Adrenal gland (tissue), 9 donors: ENCODE measurements at regions not wholly inside any gene's neighbourhood (a gene's known extent, or its start where the extent isn't known, plus 50 kb on each side); places are given as distances from the start of the nearest gene placed in this dataset.

Experiments used
- DNase-seq, 7 donors: peaks; one replicate each; pipeline ENCODE4 v3.0.0-alpha.2; 2019 to 2020
- H3K27ac ChIP-seq, 5 donors: fragments of 200-600 bp; sonication (generic) in 4 of 5; 1 replicate in 3 of 5; 2 replicates in 2 of 5; pipeline versions ENCODE4 v1.5.1 to v1.8.0; 2016 to 2020; ENCODE audit warnings: mild to moderate bottlenecking in 1 of 5
- H3K27me3 ChIP-seq: fragments of 200-600 bp; 2 replicates; pipeline ENCODE4 v1.8.0; 2021
- H3K36me3 ChIP-seq, 2 donors: fragments of 200-600 bp; replicated peaks in 1 of 2; 1 replicate in 1 of 2; 2 replicates in 1 of 2; pipeline versions ENCODE4 v1.5.1 to v1.8.0; 2018 to 2022
- H3K4me1 ChIP-seq, 2 donors: fragments of 200-600 bp; replicated peaks in 1 of 2; 1 replicate in 1 of 2; 2 replicates in 1 of 2; pipeline versions ENCODE4 v1.5.1 to v1.8.0; 2018 to 2021
- H3K4me3 ChIP-seq, 4 donors: fragments of 200-600 bp; sonication (generic) in 3 of 4; one replicate each; pipeline ENCODE4 v1.5.1; 2016 to 2018
- H3K9me3 ChIP-seq, 3 donors: fragments of 200-600 bp; sonication (generic) in 1 of 3; replicated peaks in 1 of 3; 1 replicate in 2 of 3; 2 replicates in 1 of 3; pipeline versions ENCODE4 v1.5.1 to v1.8.0; 2016 to 2021
- CTCF ChIP-seq, 6 experiments: fragments of 450-650 bp in 4 of 6; fragments of 200-600 bp in 2 of 6; sonication (generic) in 1 of 6; IDR thresholded peaks; 1 replicate in 5 of 6; 2 replicates in 1 of 6; pipeline versions ENCODE4 v1.5.1 to v1.8.0; 2016 to 2021; ENCODE audit warnings: antibody characterized with exemption in 6 of 6, mild to moderate bottlenecking in 2 of 6, moderate library complexity in 1 of 6
- POLR2A ChIP-seq, 2 donors: fragments of 450-650 bp; IDR thresholded peaks; one replicate each; pipeline ENCODE4 v1.6.1; 2017; ENCODE audit warnings: antibody characterized with exemption in 2 of 2, mild to moderate bottlenecking in 2 of 2, moderate library complexity in 1 of 2
- WGBS, 4 donors: extraction: QIAGEN DNeasy Blood & Tissue Kit in 2 of 4; methylation state at CpG; one replicate each; pipeline versions ENCODE4 v1.1.5 to v1.1.7; 2013 to 2017; 5-methylcytosine and 5-hydroxymethylcytosine counted together
- intact Hi-C, 2 donors: fragments of 100-400 bp; cut with DNase I; formaldehyde crosslinking; loops; one replicate each; pipeline versions ENCODE4 v1.14.1 to v1.15.0; 2022 to 2023
- donor health status: healthy with polysubstance abuse.
- donor health status: Bipolar disorder and iron deficiency.
- donor health status: DM: yes; HTN: yes; CAD: no.
- donor health status: DM: no; HTN: no; CAD: no.
- donor health status: DM: no; HTN: no; CAD: no.

- 42 to 50% (median 47%) methylated on average over 1 of the region's 1 CpG for WGBS, 4 donors
Observed at GRCh38 chr4:116024954-116025708, 911.7 kb upstream of the NDST4 start.

GRCh38 chr4:116023049-116023448 is 909.6 kb upstream of the NDST4 start:
- Histone ChIP-seq H3K36me3 (no peaks in the 10 kb centered on the region), H3K4me1 (no peaks in the 10 kb centered on the region), H3K9me3 (no peaks in the 10 kb centered on the region), H3K27ac (no peak overlapping the region), H3K4me3 (no peak overlapping the region), H3K27me3 (no peaks in the 10 kb centered on the region)
- 86 to 92% (median 89%) methylated on average over 5 of the region's 5 CpGs for WGBS, 4 donors
- TF ChIP-seq CTCF (IDR thresholded peaks at IDR 0.05): no peak
- no peak for TF ChIP-seq POLR2A (IDR thresholded peaks at IDR 0.05)
- DNase-seq: no peak
- intact Hi-C loops: no loop called here

More at GRCh38 chr4:116024954-116025708, 911.7 kb upstream of the NDST4 start:
- intact Hi-C loops: no loop called here
- Histone ChIP-seq H3K36me3 (no peaks in the 10 kb centered on the region), H3K4me3 (no peak overlapping the region), H3K27ac (no peak overlapping the region), H3K9me3 (no peaks in the 10 kb centered on the region), H3K4me1 (no peaks in the 10 kb centered on the region), H3K27me3 (no peaks in the 10 kb centered on the region)
- no peak for DNase-seq
- TF ChIP-seq CTCF (IDR thresholded peaks at IDR 0.05): no peak
- no peak for TF ChIP-seq POLR2A (IDR thresholded peaks at IDR 0.05)

GRCh38 chr4:116020141-116020722 is 906.8 kb upstream of the NDST4 start:
- H3K27ac ChIP-seq: no peak overlapping the region
- 81 to 89% (median 87%) methylated on average over 4 of the region's 4 CpGs for WGBS, 4 donors
- DNase-seq: no peak
- no peak overlapping the region for H3K4me3 ChIP-seq
- TF ChIP-seq CTCF (IDR thresholded peaks at IDR 0.05): no peak
- TF ChIP-seq POLR2A (IDR thresholded peaks at IDR 0.05): no peak
- H3K4me1 ChIP-seq: no peaks in the 10 kb centered on the region
- no peaks in the 10 kb centered on the region for H3K36me3 ChIP-seq
- intact Hi-C loops: no loop called here
- peaks cover 0 to 2% (median 0%) of the 10 kb centered on the region in 3 donors for H3K9me3 ChIP-seq
- H3K27me3 ChIP-seq: no peaks in the 10 kb centered on the region

GRCh38 chr4:116018831-116019230 is 905.4 kb upstream of the NDST4 start:
- no peak for TF ChIP-seq POLR2A (IDR thresholded peaks at IDR 0.05)
- TF ChIP-seq CTCF (IDR thresholded peaks at IDR 0.05): no peak
- H3K27ac ChIP-seq: no peak overlapping the region
- no peaks in the 10 kb centered on the region for H3K4me1 ChIP-seq
- peaks cover 0 to 10% (median 0%) of the 10 kb centered on the region in 3 donors for H3K9me3 ChIP-seq
- intact Hi-C loops: no loop called here
- 75 to 89% (median 84%) methylated on average over 3 of the region's 3 CpGs for WGBS, 4 donors
- no peak for DNase-seq
- no peaks in the 10 kb centered on the region for H3K36me3 ChIP-seq
- no peak overlapping the region for H3K4me3 ChIP-seq
- no peaks in the 10 kb centered on the region for H3K27me3 ChIP-seq
